ENCODE measurements at regions not wholly inside any gene's neighbourhood (a gene's known extent, or its start where the extent isn't known, plus 50 kb on each side); places are given as distances from the start of the nearest gene placed in this dataset.

DNA sequence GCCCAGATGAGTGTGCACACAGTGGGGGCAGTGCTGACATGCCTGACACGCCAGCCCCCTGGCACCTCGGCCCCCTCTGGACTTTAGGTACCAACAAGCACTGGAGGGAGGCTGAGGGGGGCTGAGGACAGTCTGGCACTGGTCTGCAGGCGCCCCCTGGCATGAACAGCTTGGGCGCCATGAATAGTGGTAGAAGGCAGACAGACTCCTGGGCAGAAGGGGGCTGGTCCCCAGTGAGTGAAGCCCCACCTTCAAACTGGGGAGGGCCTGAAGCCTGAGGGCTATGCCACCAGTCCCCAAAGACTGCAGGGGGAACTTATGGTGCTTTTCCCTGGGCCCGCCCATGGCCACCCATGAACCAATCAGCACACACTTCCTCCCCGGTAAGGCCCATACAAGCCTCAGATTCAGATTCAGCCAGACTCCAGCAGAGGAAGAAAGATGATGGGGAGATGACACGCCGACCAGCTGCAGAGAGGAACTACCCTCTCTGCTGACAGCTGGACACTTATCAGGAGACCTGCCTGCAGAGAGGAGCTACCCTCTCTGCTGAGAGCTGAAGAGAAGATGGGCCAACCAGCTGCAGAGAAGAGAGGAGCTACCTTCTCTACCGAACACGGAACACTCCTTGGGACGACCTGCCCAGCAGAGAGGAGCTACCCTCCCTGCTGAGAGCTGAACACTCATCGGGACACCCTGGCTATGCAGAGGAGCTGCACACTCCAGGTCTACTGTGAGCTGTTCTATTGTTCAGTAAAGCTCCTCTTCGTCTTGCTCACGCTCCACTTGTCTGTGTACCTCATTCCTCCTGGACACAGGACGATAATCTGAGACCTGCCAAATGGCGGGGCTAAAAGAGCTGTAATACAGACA is 324.5 kb downstream of the PCNX1 start:
- TF ChIP-seq, protein P1, sequence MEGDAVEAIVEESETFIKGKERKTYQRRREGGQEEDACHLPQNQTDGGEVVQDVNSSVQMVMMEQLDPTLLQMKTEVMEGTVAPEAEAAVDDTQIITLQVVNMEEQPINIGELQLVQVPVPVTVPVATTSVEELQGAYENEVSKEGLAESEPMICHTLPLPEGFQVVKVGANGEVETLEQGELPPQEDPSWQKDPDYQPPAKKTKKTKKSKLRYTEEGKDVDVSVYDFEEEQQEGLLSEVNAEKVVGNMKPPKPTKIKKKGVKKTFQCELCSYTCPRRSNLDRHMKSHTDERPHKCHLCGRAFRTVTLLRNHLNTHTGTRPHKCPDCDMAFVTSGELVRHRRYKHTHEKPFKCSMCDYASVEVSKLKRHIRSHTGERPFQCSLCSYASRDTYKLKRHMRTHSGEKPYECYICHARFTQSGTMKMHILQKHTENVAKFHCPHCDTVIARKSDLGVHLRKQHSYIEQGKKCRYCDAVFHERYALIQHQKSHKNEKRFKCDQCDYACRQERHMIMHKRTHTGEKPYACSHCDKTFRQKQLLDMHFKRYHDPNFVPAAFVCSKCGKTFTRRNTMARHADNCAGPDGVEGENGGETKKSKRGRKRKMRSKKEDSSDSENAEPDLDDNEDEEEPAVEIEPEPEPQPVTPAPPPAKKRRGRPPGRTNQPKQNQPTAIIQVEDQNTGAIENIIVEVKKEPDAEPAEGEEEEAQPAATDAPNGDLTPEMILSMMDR (IDR thresholded peaks at IDR 0.05 in 4 of 5, conservative IDR thresholded peaks at IDR 0.05 in 1 of 5) = no peak
- TF ChIP-seq POLR2A (IDR thresholded peaks at IDR 0.05) = no peak

All from gastrocnemius medialis (tissue), 4 donors.